ENCODE measurements at regions not wholly inside any gene's neighbourhood (a gene's known extent, or its start where the extent isn't known, plus 50 kb on each side); places are given as distances from the start of the nearest gene placed in this dataset.

- TF ChIP-seq CTCF (IDR thresholded peaks at IDR 0.05; ENCODE audit: insufficient read depth, low read length, poor library complexity, severe bottlenecking), result no peak
- no peak for TF ChIP-seq EZH2phosphoT487 (conservative IDR thresholded peaks at IDR 0.05; ENCODE audit: low read length)
These were observed 1431.0 kb upstream of the WWC1 start for GRCh38 chr5:166860426-166860825.

Measured in SU-DHL-6 (cell line).